Sigmoid colon (tissue), 4 donors: ENCODE measurements at regions not wholly inside any gene's neighbourhood (a gene's known extent, or its start where the extent isn't known, plus 50 kb on each side); places are given as distances from the start of the nearest gene placed in this dataset.
"Not testable (repeated sequence)": the region's sequence is repeated elsewhere in the genome, so short reads cannot be mapped to it uniquely, and the experiment has no call there.

Experiments
- POLR2A ChIP-seq, 2 donors: fragments of 450-650 bp; IDR thresholded peaks; one replicate each; pipeline ENCODE4 v1.6.1; 2016; ENCODE audit warnings: antibody characterized with exemption in 2 of 2, mild to moderate bottlenecking in 2 of 2, moderate library complexity in 2 of 2
- POLR2AphosphoS5 ChIP-seq, 4 donors: sonication (generic); formaldehyde crosslinking; IDR thresholded peaks; one replicate each; pipeline ENCODE4 v1.6.1; 2017; ENCODE audit warnings: antibody characterized with exemption in 4 of 4
- TF ChIP-seq, protein P1 (sequence below), 4 experiments: fragments of 450-650 bp in 3 of 4; fragments of 200-600 bp in 1 of 4; IDR thresholded peaks; one replicate each; pipeline ENCODE4 v1.5.1; 2016 to 2019; ENCODE audit warnings: antibody characterized with exemption in 4 of 4, mild to moderate bottlenecking in 3 of 4, moderate library complexity in 2 of 4

DNA sequence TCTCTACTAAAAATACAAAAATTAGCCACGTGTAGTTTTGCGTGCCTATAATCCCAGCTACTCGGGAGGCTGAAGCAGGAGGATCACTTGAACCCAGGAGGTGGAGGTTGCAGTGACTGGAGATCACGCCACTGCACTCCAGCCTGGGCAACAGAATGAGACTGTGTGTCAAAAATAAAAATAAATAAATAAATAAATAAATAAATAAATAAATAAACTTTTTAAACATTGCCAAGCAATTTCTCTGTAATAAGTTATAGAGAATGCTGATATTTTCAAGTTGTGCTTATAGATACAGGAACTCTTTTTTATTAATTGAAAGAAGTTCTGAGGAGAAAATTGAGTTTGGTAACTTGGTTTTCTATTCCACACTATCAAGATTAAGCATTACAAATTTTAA lies 91.9 kb upstream of the ALDH1A1 start:
- TF ChIP-seq, protein P1, sequence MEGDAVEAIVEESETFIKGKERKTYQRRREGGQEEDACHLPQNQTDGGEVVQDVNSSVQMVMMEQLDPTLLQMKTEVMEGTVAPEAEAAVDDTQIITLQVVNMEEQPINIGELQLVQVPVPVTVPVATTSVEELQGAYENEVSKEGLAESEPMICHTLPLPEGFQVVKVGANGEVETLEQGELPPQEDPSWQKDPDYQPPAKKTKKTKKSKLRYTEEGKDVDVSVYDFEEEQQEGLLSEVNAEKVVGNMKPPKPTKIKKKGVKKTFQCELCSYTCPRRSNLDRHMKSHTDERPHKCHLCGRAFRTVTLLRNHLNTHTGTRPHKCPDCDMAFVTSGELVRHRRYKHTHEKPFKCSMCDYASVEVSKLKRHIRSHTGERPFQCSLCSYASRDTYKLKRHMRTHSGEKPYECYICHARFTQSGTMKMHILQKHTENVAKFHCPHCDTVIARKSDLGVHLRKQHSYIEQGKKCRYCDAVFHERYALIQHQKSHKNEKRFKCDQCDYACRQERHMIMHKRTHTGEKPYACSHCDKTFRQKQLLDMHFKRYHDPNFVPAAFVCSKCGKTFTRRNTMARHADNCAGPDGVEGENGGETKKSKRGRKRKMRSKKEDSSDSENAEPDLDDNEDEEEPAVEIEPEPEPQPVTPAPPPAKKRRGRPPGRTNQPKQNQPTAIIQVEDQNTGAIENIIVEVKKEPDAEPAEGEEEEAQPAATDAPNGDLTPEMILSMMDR (IDR thresholded peaks at IDR 0.05) = not testable (repeated sequence)
- not testable (repeated sequence) for TF ChIP-seq POLR2A, POLR2AphosphoS5 (IDR thresholded peaks at IDR 0.05)
